Cardiac muscle cell (in vitro differentiated cells and primary cell): ENCODE measurements at regions not wholly inside any gene's neighbourhood (a gene's known extent, or its start where the extent isn't known, plus 50 kb on each side); places are given as distances from the start of the nearest gene placed in this dataset.

Experiments
- DNase-seq, 2 donors: peaks; one replicate each; pipeline versions ENCODE4 v3.0.0 to v3.0.0-alpha.2; 2010 to 2017; ENCODE audit warnings: low read depth in 1 of 2, low spot score in 1 of 2
- H3K27ac ChIP-seq: fragments of 200-600 bp; sonication (generic); 2 replicates; pipeline ENCODE4 v1.5.1; 2016
- H3K27me3 ChIP-seq: fragments of 200-600 bp; sonication (generic); 2 replicates; pipeline ENCODE4 v1.6.0; 2016; ENCODE audit warnings: control low read depth
- H3K36me3 ChIP-seq: fragments of 200-600 bp; sonication (generic); 2 replicates; pipeline ENCODE4 v1.5.1; 2016; ENCODE audit warnings: control low read depth
- H3K4me1 ChIP-seq: fragments of 200-600 bp; sonication (generic); 2 replicates; pipeline ENCODE4 v1.8.1; 2017; ENCODE audit warnings: low read depth, mild to moderate bottlenecking, mixed run types
- H3K4me3 ChIP-seq: fragments of 200-600 bp; sonication (generic); 2 replicates; pipeline ENCODE4 v1.5.1; 2016; ENCODE audit warnings: mild to moderate bottlenecking
- H3K9me3 ChIP-seq: fragments of 200-600 bp; sonication (generic); 2 replicates; pipeline ENCODE4 v1.5.1; 2017; ENCODE audit warnings: low read depth, mild to moderate bottlenecking, control low read depth
- CTCF ChIP-seq: IDR thresholded peaks from 2 replicates; pipeline ENCODE4 v1.5.1; 2012; ENCODE audit warnings: low read depth, mild to moderate bottlenecking, low read length

GRCh38 chr4:157838366-157838765 lies 334.5 kb downstream of the GASK1B start:
- no peaks in the 10 kb centered on the region for H3K36me3 ChIP-seq
- no peak for TF ChIP-seq CTCF
- no peak overlapping the region for H3K4me3 ChIP-seq

GRCh38 chr4:157837071-157837703 lies 335.6 kb downstream of the GASK1B start:
- Histone ChIP-seq H3K4me1 (no peaks in the 10 kb centered on the region), H3K27me3 (no peaks in the 10 kb centered on the region), H3K9me3 (no peaks in the 10 kb centered on the region), H3K36me3 (no peaks in the 10 kb centered on the region), H3K27ac (no peak overlapping the region), H3K4me3 (no peak overlapping the region)
- no peak for TF ChIP-seq CTCF
- no peak for DNase-seq

More at GRCh38 chr4:157838366-157838765, 334.5 kb downstream of the GASK1B start:
- no peaks in the 10 kb centered on the region for H3K27me3 ChIP-seq
- H3K27ac ChIP-seq: no peak overlapping the region
- H3K9me3 ChIP-seq: no peaks in the 10 kb centered on the region
- no peak for DNase-seq
- no peaks in the 10 kb centered on the region for H3K4me1 ChIP-seq

DNA sequence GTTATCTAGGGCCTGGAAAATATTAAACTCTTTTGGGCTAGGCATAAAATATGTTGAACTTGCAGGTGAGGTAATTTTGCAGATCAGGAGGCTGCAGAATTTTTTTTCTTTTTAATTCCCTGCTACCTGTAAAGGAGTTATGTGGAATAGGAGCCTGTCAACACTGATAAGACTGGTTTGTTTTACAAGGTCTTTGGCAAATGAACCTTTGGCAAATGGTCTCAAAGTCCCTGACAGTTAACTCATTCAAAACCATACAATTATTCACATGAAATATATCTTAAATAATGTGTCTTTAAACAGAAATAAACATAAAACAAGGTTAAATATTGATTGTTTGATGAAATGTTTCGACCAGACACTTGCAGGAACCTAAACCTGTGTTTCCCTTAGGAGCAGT lies 340.2 kb downstream of the GASK1B start:
- no peak overlapping the region for H3K27ac ChIP-seq
- H3K4me1 ChIP-seq: no peaks in the 10 kb centered on the region
- no peak for DNase-seq
- H3K9me3 ChIP-seq: no peaks in the 10 kb centered on the region
- no peaks in the 10 kb centered on the region for H3K27me3 ChIP-seq
- no peak overlapping the region for H3K4me3 ChIP-seq
- TF ChIP-seq CTCF: no peak
- H3K36me3 ChIP-seq: no peaks in the 10 kb centered on the region

- no peak overlapping the region for H3K27ac ChIP-seq
- no peaks in the 10 kb centered on the region for H3K27me3 ChIP-seq
- H3K36me3 ChIP-seq: no peaks in the 10 kb centered on the region
- DNase-seq: no peak
- no peaks in the 10 kb centered on the region for H3K9me3 ChIP-seq
- TF ChIP-seq CTCF: no peak
- H3K4me1 ChIP-seq: no peaks in the 10 kb centered on the region
- no peak overlapping the region for H3K4me3 ChIP-seq
Observed at GRCh38 chr4:157824021-157824420, 348.8 kb downstream of the GASK1B start.

DNA sequence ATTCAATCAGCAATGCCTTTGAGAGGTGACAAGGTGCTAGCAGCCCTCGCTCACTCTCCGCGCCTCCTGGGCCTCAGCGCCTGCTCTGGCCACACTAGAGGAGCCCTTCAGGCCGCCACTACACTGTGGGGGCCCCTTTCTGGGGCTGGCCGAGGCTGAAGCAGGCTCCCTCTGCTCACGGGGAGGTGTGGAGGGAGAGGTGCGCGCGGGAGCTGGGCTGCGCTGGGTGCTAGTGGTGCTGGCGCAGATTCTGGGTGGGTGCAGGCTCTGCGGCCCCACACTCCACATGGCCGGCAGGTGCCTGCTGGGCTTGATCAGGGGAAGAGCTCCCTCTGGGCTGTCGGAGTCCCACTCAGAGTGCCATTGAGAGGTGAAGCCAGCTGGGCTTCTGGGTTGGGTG lies 351.0 kb downstream of the GASK1B start:
- H3K27ac ChIP-seq: no peak overlapping the region
- H3K4me1 ChIP-seq: no peaks in the 10 kb centered on the region
- H3K4me3 ChIP-seq: no peak overlapping the region
- no peaks in the 10 kb centered on the region for H3K9me3 ChIP-seq
- peak in 1 of 2 donors; percentile 4 for DNase-seq
- no peaks in the 10 kb centered on the region for H3K36me3 ChIP-seq
- TF ChIP-seq CTCF: no peak
- no peaks in the 10 kb centered on the region for H3K27me3 ChIP-seq
